ENCODE measurements at regions not wholly inside any gene's neighbourhood (a gene's known extent, or its start where the extent isn't known, plus 50 kb on each side); places are given as distances from the start of the nearest gene placed in this dataset.

DNA sequence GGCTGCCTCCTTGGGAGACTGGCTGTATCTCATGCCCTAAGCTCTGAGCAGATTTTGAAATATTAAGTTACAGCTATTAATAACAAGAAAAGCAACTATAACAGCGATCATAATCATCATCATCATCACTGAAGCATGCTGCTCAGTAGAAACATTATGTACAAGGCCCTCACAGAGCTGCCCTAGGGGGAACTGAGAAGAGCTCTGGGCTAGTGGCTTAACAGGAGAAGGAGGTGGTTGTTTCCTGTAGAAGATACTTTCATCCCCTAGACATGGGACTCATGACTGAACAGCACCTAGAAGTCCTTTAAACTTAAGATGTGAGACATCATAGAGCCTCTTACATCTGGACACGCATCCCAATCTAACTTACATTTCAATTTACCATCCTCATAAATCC lies 332.8 kb upstream of the PLET1 start:
- DNase-seq: no peak
- Mint-ChIP-seq H3K9me3 (peaks cover 0 to 3% (median 0%) of the 10 kb centered on the region in 11 donors), H3K36me3 (no peaks in the 10 kb centered on the region), H3K27me3 (no peaks in the 10 kb centered on the region), H3K4me1 (peaks cover 1 to 9% (median 7%) of the 10 kb centered on the region in 7 donors), H3K27ac (no peak overlapping the region), H3K4me3 (no peak overlapping the region)
- no peak for ATAC-seq
- ChIA-PET CTCF (interaction anchor here (1.6 kb wide), 1 partner anchor 40 kb away, joined by 3 read pairs; no protein-coding TSS in a partner anchor), POLR2A (no interaction called here)
- Histone ChIP-seq H3K27me3 (ENCODE audit: control insufficient read depth in 2 of 2, insufficient read depth in 2 of 2, low read length in 2 of 2) (no peaks in the 10 kb centered on the region), H3K4me1 (ENCODE audit: control insufficient read depth in 2 of 2, insufficient read depth in 2 of 2, low read length in 2 of 2) (no peaks in the 10 kb centered on the region), H3K4me3 (ENCODE audit: low read length) (no peak overlapping the region), H3K27ac (ENCODE audit: low read depth, low read length) (no peak overlapping the region), H3K36me3 (ENCODE audit: control insufficient read depth in 2 of 3, insufficient read depth in 3 of 3, low read length in 3 of 3) (no peaks in the 10 kb centered on the region), H3K9me3 (ENCODE audit: control insufficient read depth in 2 of 3, low read length in 3 of 3) (no peaks in the 10 kb centered on the region)
- intact Hi-C loops (cut with micrococcal nuclease): no loop called here

- intact Hi-C loops (cut with micrococcal nuclease): no loop called here
- Histone ChIP-seq H3K4me3 (ENCODE audit: low read length) (no peak overlapping the region), H3K27ac (ENCODE audit: low read depth, low read length) (no peak overlapping the region), H3K36me3 (ENCODE audit: control insufficient read depth in 2 of 3, insufficient read depth in 3 of 3, low read length in 3 of 3) (no peaks in the 10 kb centered on the region), H3K9me3 (ENCODE audit: control insufficient read depth in 2 of 3, low read length in 3 of 3) (no peaks in the 10 kb centered on the region), H3K27me3 (ENCODE audit: control insufficient read depth in 2 of 2, insufficient read depth in 2 of 2, low read length in 2 of 2) (no peaks in the 10 kb centered on the region), H3K4me1 (ENCODE audit: control insufficient read depth in 2 of 2, insufficient read depth in 2 of 2, low read length in 2 of 2) (no peaks in the 10 kb centered on the region)
- ChIA-PET POLR2A (interaction anchor here (0.6 kb wide), 1 partner anchor 1502 kb away, joined by 4 read pairs; no protein-coding TSS in a partner anchor), CTCF (no interaction called here)
- H3K36me3 Mint-ChIP-seq: no peaks in the 10 kb centered on the region
- DNase-seq (no peak), ATAC-seq (no peak)
- H3K27me3 Mint-ChIP-seq: peaks cover 0 to 17% (median 0%) of the 10 kb centered on the region in 5 donors
- no peak overlapping the region for H3K4me3 Mint-ChIP-seq
- peaks cover 4 to 9% (median 7%) of the 10 kb centered on the region in 7 donors for H3K4me1 Mint-ChIP-seq
- no peak overlapping the region for H3K27ac Mint-ChIP-seq
- H3K9me3 Mint-ChIP-seq: peaks cover 0 to 3% (median 0%) of the 10 kb centered on the region in 11 donors
Observed at GRCh38 chr11:112596324-112596723, 335.7 kb upstream of the PLET1 start.

GRCh38 chr11:112597286-112597790 lies 336.7 kb upstream of the PLET1 start:
- no peaks in the 10 kb centered on the region for H3K36me3 Mint-ChIP-seq
- POLR2A ChIA-PET: no interaction called here
- H3K27me3 ChIP-seq (ENCODE audit: control insufficient read depth in 2 of 2, insufficient read depth in 2 of 2, low read length in 2 of 2): no peaks in the 10 kb centered on the region
- H3K4me3 ChIP-seq (ENCODE audit: low read length): no peak overlapping the region
- CTCF ChIA-PET: interaction anchor here (1.3 kb wide), 1 partner anchor 9 kb away, joined by 6 read pairs; no protein-coding TSS in a partner anchor
- H3K4me3 Mint-ChIP-seq: no peak overlapping the region
- H3K27ac Mint-ChIP-seq: no peak overlapping the region
- peaks cover 4 to 9% (median 7%) of the 10 kb centered on the region in 7 donors for H3K4me1 Mint-ChIP-seq
- no peak for DNase-seq
- peaks cover 0 to 22% (median 0%) of the 10 kb centered on the region in 5 donors for H3K27me3 Mint-ChIP-seq
- intact Hi-C loops (cut with micrococcal nuclease): no loop called here
- no peak overlapping the region for H3K27ac ChIP-seq (ENCODE audit: low read depth, low read length)
- H3K9me3 ChIP-seq (ENCODE audit: control insufficient read depth in 2 of 3, low read length in 3 of 3): no peaks in the 10 kb centered on the region
- H3K36me3 ChIP-seq (ENCODE audit: control insufficient read depth in 2 of 3, insufficient read depth in 3 of 3, low read length in 3 of 3): no peaks in the 10 kb centered on the region
- H3K4me1 ChIP-seq (ENCODE audit: control insufficient read depth in 2 of 2, insufficient read depth in 2 of 2, low read length in 2 of 2): no peaks in the 10 kb centered on the region
- no peak for ATAC-seq
- peaks cover 0 to 3% (median 0%) of the 10 kb centered on the region in 11 donors for H3K9me3 Mint-ChIP-seq

GRCh38 chr11:112599265-112599664 lies 338.6 kb upstream of the PLET1 start:
- peaks cover 0 to 3% (median 0%) of the 10 kb centered on the region in 11 donors for H3K9me3 Mint-ChIP-seq
- Histone ChIP-seq H3K36me3 (ENCODE audit: control insufficient read depth in 2 of 3, insufficient read depth in 3 of 3, low read length in 3 of 3) (no peaks in the 10 kb centered on the region), H3K4me3 (ENCODE audit: low read length) (no peak overlapping the region), H3K4me1 (ENCODE audit: control insufficient read depth in 2 of 2, insufficient read depth in 2 of 2, low read length in 2 of 2) (no peaks in the 10 kb centered on the region), H3K27ac (ENCODE audit: low read depth, low read length) (no peak overlapping the region), H3K27me3 (ENCODE audit: control insufficient read depth in 2 of 2, insufficient read depth in 2 of 2, low read length in 2 of 2) (no peaks in the 10 kb centered on the region), H3K9me3 (ENCODE audit: control insufficient read depth in 2 of 3, low read length in 3 of 3) (no peaks in the 10 kb centered on the region)
- H3K27me3 Mint-ChIP-seq: peaks cover 0 to 27% (median 2%) of the 10 kb centered on the region in 5 donors
- ATAC-seq: no peak
- no peak for DNase-seq
- H3K4me3 Mint-ChIP-seq: no peak overlapping the region
- intact Hi-C loops (cut with micrococcal nuclease): no loop called here
- peaks cover 4 to 9% (median 7%) of the 10 kb centered on the region in 7 donors for H3K4me1 Mint-ChIP-seq
- H3K36me3 Mint-ChIP-seq: no peaks in the 10 kb centered on the region
- POLR2A ChIA-PET: no interaction called here
- CTCF ChIA-PET: interaction anchor here (1.6 kb wide), 1 partner anchor 12 kb away, joined by 4 read pairs; no protein-coding TSS in a partner anchor
- H3K27ac Mint-ChIP-seq: no peak overlapping the region

DNA sequence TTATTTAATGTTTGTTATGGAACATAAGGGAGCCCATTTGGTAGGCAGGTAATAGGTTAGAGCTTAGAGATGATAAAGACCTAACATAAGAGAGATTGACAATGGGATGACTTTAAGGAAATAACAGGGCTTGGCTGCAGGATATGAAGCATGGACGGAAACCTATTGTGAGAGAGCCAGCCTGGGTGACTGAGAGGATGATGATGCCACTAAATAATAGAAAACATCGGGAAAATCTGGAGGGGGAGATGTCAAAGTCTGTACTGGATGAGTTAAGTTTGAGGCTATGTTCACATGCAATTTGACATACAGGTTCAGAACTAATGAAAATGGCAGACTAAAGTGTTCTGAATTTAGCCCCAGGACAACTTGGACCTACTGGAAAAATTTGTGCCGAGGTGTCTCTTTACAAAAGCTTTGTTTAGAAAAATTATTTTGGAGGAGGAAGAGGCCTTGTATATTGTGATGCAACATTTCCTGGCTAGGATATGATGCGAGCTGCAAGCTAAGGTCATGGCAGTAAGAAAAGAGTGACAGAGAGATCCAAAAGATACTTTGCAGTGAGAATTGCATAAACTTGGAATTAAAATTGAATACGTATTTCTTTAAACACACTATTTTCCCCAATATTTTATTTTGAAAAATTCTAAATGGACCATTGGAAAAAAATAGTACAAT lies 339.3 kb upstream of the PLET1 start:
- H3K4me1 Mint-ChIP-seq: peaks cover 4 to 9% (median 7%) of the 10 kb centered on the region in 7 donors
- no peak overlapping the region for H3K4me3 ChIP-seq (ENCODE audit: low read length)
- peaks cover 0 to 30% (median 5%) of the 10 kb centered on the region in 5 donors for H3K27me3 Mint-ChIP-seq
- CTCF ChIA-PET: interaction anchor here (1.6 kb wide), 1 partner anchor 12 kb away, joined by 4 read pairs; no protein-coding TSS in a partner anchor
- no peaks in the 10 kb centered on the region for H3K4me1 ChIP-seq (ENCODE audit: control insufficient read depth in 2 of 2, insufficient read depth in 2 of 2, low read length in 2 of 2)
- H3K9me3 ChIP-seq (ENCODE audit: control insufficient read depth in 2 of 3, low read length in 3 of 3): no peaks in the 10 kb centered on the region
- POLR2A ChIA-PET: no interaction called here
- ATAC-seq (no peak), DNase-seq (no peak)
- no peak overlapping the region for H3K27ac ChIP-seq (ENCODE audit: low read depth, low read length)
- no peaks in the 10 kb centered on the region for H3K36me3 ChIP-seq (ENCODE audit: control insufficient read depth in 2 of 3, insufficient read depth in 3 of 3, low read length in 3 of 3)
- no peaks in the 10 kb centered on the region for H3K27me3 ChIP-seq (ENCODE audit: control insufficient read depth in 2 of 2, insufficient read depth in 2 of 2, low read length in 2 of 2)
- no peak overlapping the region for H3K4me3 Mint-ChIP-seq
- H3K9me3 Mint-ChIP-seq: peaks cover 0 to under 1% (median 0%) of the 10 kb centered on the region in 11 donors
- intact Hi-C loops (cut with micrococcal nuclease): no loop called here
- H3K36me3 Mint-ChIP-seq: no peaks in the 10 kb centered on the region
- no peak overlapping the region for H3K27ac Mint-ChIP-seq

DNA sequence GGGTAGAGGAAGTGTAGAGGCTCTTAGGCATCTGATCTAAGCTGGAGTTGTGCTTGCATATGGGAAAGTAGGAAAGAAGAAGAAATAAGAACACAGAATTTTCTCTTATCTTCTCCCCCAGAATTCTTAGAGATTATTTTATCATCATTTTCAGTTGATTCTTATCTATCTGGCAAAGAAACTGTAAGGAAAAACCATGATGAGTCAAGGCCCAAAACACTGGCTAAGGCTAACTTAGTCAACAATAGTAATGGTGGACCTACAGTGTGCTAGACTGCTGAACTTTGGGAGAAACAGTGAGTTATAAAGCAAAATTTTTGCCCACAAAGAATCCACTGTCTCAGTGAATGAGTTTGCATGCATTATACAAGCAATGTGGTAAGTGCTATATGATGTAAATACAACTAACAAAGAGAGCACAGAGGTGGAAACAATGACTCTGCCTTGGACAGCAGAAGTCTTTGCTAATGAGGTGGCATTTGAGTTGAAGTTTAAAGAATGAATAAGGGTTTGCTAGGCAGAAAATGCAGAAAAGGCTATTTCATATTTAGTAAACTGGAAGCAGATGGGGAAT lies 344.5 kb upstream of the PLET1 start:
- DNase-seq: no peak
- no peaks in the 10 kb centered on the region for H3K27me3 ChIP-seq (ENCODE audit: control insufficient read depth in 2 of 2, insufficient read depth in 2 of 2, low read length in 2 of 2)

More for the DNA sequence above, 344.5 kb upstream of the PLET1 start:
- POLR2A ChIA-PET: no interaction called here
- Mint-ChIP-seq H3K4me3 (no peak overlapping the region), H3K27ac (no peak overlapping the region), H3K4me1 (peaks cover 0 to 2% (median 0%) of the 10 kb centered on the region in 7 donors), H3K9me3 (no peaks in the 10 kb centered on the region), H3K36me3 (no peaks in the 10 kb centered on the region), H3K27me3 (peaks cover 15 to 35% (median 30%) of the 10 kb centered on the region in 5 donors)
- CTCF ChIA-PET: no interaction called here
- H3K4me3 ChIP-seq (ENCODE audit: low read length): no peak overlapping the region
- intact Hi-C loops (cut with micrococcal nuclease): no loop called here
- no peaks in the 10 kb centered on the region for H3K36me3 ChIP-seq (ENCODE audit: control insufficient read depth in 2 of 3, insufficient read depth in 3 of 3, low read length in 3 of 3)
- ATAC-seq: no peak
- no peaks in the 10 kb centered on the region for H3K9me3 ChIP-seq (ENCODE audit: control insufficient read depth in 2 of 3, low read length in 3 of 3)
- no peak overlapping the region for H3K27ac ChIP-seq (ENCODE audit: low read depth, low read length)
- no peaks in the 10 kb centered on the region for H3K4me1 ChIP-seq (ENCODE audit: control insufficient read depth in 2 of 2, insufficient read depth in 2 of 2, low read length in 2 of 2)
